ENCODE measurements at regions not wholly inside any gene's neighbourhood (a gene's known extent, or its start where the extent isn't known, plus 50 kb on each side); places are given as distances from the start of the nearest gene placed in this dataset.

- Histone ChIP-seq H3K4me3 (no peak overlapping the region), H3K4me1 (no peaks in the 10 kb centered on the region), H3K36me3 (no peaks in the 10 kb centered on the region), H3K9me3 (replicated peaks in 1 of 11) (peaks cover 0 to 17% (median 13%) of the 10 kb centered on the region in 11 experiments; a peak in 20 of 22 replicates), H3K27ac (no peak overlapping the region), H3K9ac (no peak overlapping the region), H3K27me3 (no peaks in the 10 kb centered on the region), H4K20me1 (no peaks in the 10 kb centered on the region), H3K4me2 (no peak overlapping the region)
- no peak for TF ChIP-seq Cebpa-rat (IDR thresholded peaks at IDR 0.05)
Observed at GRCh38 chr14:44180975-44181374, 326.1 kb downstream of the FSCB start.

DNA sequence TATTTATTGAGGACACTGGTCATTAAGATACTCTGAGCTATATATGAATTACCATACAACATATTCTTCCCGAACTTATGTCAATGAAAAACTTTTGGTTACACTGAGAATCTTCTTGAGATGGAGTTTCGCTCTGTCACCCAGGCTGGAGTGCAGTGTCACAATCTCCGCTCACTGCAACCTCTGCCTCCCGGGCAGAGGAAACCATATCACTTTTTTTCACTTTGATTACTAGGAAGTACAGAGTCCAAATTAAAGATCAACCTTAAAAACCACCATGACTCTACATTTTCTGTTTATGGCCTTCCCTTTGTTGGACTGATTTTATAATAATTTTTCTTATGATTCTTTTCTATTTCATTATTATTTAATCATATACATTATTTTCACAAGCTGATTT is 336.5 kb downstream of the FSCB start:
- no peaks in the 10 kb centered on the region for H3K36me3 ChIP-seq
- no peak overlapping the region for H3K4me3 ChIP-seq
- no peak overlapping the region for H3K9ac ChIP-seq
- TF ChIP-seq Cebpa-rat (IDR thresholded peaks at IDR 0.05): no peak
- H3K4me1 ChIP-seq: peaks cover 0 to 11% (median 0%) of the 10 kb centered on the region in 10 experiments; a peak in 4 of 20 replicates
- H3K4me2 ChIP-seq: peak overlapping the region in 3 of 11 experiments; percentile 11 to 35 (median 13); a peak in 3 of 22 replicates
- H3K9me3 ChIP-seq (replicated peaks in 1 of 11): peaks cover 0 to 5% (median 0%) of the 10 kb centered on the region in 11 experiments; a peak in 1 of 22 replicates
- H3K27me3 ChIP-seq: no peaks in the 10 kb centered on the region
- H4K20me1 ChIP-seq: no peaks in the 10 kb centered on the region
- H3K27ac ChIP-seq: no peak overlapping the region

DNA sequence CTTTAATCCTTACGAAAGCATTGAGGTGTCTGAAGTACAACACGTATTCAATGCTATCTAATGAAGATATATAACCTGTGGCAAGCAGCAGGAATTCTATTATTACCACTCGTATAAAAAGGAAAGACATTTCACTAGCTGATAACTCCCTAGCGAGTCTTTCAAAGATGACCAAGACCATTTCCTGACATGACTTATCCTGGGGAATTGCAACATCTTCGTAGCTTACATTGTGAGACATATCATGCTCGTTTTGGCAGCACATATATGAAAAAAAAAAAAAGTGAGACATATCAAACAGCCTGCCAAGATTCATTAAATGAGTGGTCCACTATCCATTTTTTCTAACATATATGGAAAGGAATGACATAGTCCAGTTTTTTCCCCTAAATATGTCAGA is 337.0 kb downstream of the FSCB start:
- H3K4me2 ChIP-seq: peak overlapping the region in 3 of 11 experiments; percentile 11 to 35 (median 13); a peak in 2 of 22 replicates
- no peak for TF ChIP-seq Cebpa-rat (IDR thresholded peaks at IDR 0.05)
- no peak overlapping the region for H3K4me3 ChIP-seq
- H3K9ac ChIP-seq: no peak overlapping the region
- no peaks in the 10 kb centered on the region for H4K20me1 ChIP-seq
- no peaks in the 10 kb centered on the region for H3K27me3 ChIP-seq
- no peaks in the 10 kb centered on the region for H3K36me3 ChIP-seq
- H3K27ac ChIP-seq: no peak overlapping the region
- H3K9me3 ChIP-seq (replicated peaks in 1 of 11): peaks cover 0 to 5% (median 0%) of the 10 kb centered on the region in 11 experiments; a peak in 1 of 22 replicates
- H3K4me1 ChIP-seq: peaks cover 0 to 11% (median 0%) of the 10 kb centered on the region in 10 experiments; a peak in 4 of 20 replicates

DNA sequence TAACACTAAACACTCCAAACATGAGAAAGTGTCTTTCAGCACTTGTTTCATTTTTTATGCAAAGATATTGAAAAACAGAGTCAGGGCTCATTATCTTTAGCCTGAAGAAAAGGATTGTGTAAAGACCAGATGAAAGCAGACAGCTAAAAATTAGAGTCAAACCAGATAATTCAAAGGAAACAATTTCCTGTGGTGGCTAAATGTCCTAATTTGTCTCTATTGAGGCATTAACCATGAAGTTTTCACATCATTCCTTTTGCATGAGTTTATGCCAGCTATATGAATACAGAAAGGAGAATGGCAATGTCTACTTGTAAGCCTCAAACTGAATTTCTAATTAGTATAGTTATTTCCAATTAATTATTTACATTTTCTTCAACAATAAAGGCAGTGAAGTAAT is 338.5 kb downstream of the FSCB start:
- TF ChIP-seq Cebpa-rat (IDR thresholded peaks at IDR 0.05): no peak
- Histone ChIP-seq H3K27me3 (no peaks in the 10 kb centered on the region), H3K36me3 (no peaks in the 10 kb centered on the region), H4K20me1 (no peaks in the 10 kb centered on the region), H3K4me3 (no peak overlapping the region), H3K4me1 (peaks cover 0 to 11% (median 0%) of the 10 kb centered on the region in 10 experiments; a peak in 4 of 20 replicates), H3K9ac (no peak overlapping the region), H3K9me3 (replicated peaks in 1 of 11) (no peaks in the 10 kb centered on the region), H3K4me2 (no peak overlapping the region), H3K27ac (no peak overlapping the region)

DNA sequence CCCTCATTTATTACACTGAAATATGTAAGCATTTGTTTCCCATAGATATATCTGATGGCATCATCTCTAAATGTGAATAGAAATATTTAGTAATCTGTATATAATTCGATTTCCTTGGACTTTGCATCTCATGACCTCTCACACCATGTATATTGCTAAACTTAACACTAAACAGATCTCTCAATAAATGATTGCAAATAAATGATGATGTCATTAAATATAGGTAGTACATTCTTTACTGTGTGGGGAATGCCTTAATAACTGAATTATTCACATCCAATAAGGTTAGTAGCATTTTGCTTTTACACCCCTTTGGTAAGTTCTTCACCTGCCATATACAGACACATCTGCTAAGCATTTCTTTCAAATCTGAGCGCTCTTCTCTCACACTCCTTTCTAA is 340.5 kb downstream of the FSCB start:
- TF ChIP-seq Cebpa-rat (IDR thresholded peaks at IDR 0.05): no peak
- no peaks in the 10 kb centered on the region for H3K27me3 ChIP-seq
- H3K9ac ChIP-seq: no peak overlapping the region
- H3K4me3 ChIP-seq: no peak overlapping the region
- no peak overlapping the region for H3K27ac ChIP-seq
- peaks cover 0 to 11% (median 0%) of the 10 kb centered on the region in 10 experiments; a peak in 4 of 20 replicates for H3K4me1 ChIP-seq
- H3K9me3 ChIP-seq (replicated peaks in 1 of 11): peaks cover 0 to 11% (median 6%) of the 10 kb centered on the region in 11 experiments; a peak in 14 of 22 replicates
- H4K20me1 ChIP-seq: no peaks in the 10 kb centered on the region
- no peak overlapping the region for H3K4me2 ChIP-seq
- no peaks in the 10 kb centered on the region for H3K36me3 ChIP-seq

- peaks cover 0 to 11% (median 6%) of the 10 kb centered on the region in 11 experiments; a peak in 14 of 22 replicates for H3K9me3 ChIP-seq (replicated peaks in 1 of 11)
- no peaks in the 10 kb centered on the region for H4K20me1 ChIP-seq
- H3K4me1 ChIP-seq: peaks cover 0 to 11% (median 0%) of the 10 kb centered on the region in 10 experiments; a peak in 4 of 20 replicates
- H3K27ac ChIP-seq: no peak overlapping the region
- no peak overlapping the region for H3K4me3 ChIP-seq
- no peaks in the 10 kb centered on the region for H3K27me3 ChIP-seq
- no peak for TF ChIP-seq Cebpa-rat (IDR thresholded peaks at IDR 0.05)
- no peak overlapping the region for H3K4me2 ChIP-seq
- no peak overlapping the region for H3K9ac ChIP-seq
- H3K36me3 ChIP-seq: no peaks in the 10 kb centered on the region
Observed at GRCh38 chr14:44165936-44166335, 341.1 kb downstream of the FSCB start.

- Histone ChIP-seq H3K9ac (no peak overlapping the region), H3K4me2 (no peak overlapping the region), H3K4me3 (no peak overlapping the region), H3K36me3 (no peaks in the 10 kb centered on the region), H3K27ac (no peak overlapping the region), H3K9me3 (replicated peaks in 1 of 11) (peaks cover 0 to 11% (median 6%) of the 10 kb centered on the region in 11 experiments; a peak in 14 of 22 replicates), H3K4me1 (peaks cover 0 to 7% (median 0%) of the 10 kb centered on the region in 10 experiments; a peak in 3 of 20 replicates), H4K20me1 (no peaks in the 10 kb centered on the region), H3K27me3 (no peaks in the 10 kb centered on the region)
- TF ChIP-seq Cebpa-rat (IDR thresholded peaks at IDR 0.05): no peak
Observed at GRCh38 chr14:44165286-44165685, 341.8 kb downstream of the FSCB start.

- TF ChIP-seq Cebpa-rat (IDR thresholded peaks at IDR 0.05): no peak
- Histone ChIP-seq H3K27me3 (no peaks in the 10 kb centered on the region), H3K36me3 (no peaks in the 10 kb centered on the region), H3K27ac (no peak overlapping the region), H3K9ac (no peak overlapping the region), H3K4me2 (no peak overlapping the region), H4K20me1 (no peaks in the 10 kb centered on the region), H3K9me3 (replicated peaks in 1 of 11) (peaks cover 0 to 11% (median 6%) of the 10 kb centered on the region in 11 experiments; a peak in 14 of 22 replicates), H3K4me3 (no peak overlapping the region), H3K4me1 (no peaks in the 10 kb centered on the region)
Observed at GRCh38 chr14:44163946-44164345, 343.1 kb downstream of the FSCB start.

DNA sequence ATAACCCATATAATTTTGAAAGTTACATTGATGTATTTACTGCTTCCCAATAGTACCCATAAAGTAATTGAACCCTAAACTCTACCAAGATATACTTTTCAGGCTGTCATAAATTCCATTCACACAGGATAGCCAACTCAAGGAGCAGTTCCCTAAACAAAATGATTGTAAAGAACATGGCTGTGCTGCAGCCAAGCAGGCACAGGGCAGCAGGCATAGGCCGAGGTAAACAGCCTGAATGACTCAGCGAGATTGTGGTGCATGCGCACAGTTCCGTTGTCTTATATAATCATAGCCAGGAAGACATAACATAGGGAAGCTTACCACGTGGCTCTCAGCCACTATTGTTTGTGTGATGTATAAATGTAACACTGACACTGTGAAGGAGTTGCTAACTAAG is 344.9 kb downstream of the FSCB start:
- Histone ChIP-seq H3K36me3 (no peaks in the 10 kb centered on the region), H3K9me3 (replicated peaks in 1 of 11) (peaks cover 0 to 11% (median 6%) of the 10 kb centered on the region in 11 experiments; a peak in 14 of 22 replicates), H3K4me3 (no peak overlapping the region), H3K27me3 (no peaks in the 10 kb centered on the region), H4K20me1 (no peaks in the 10 kb centered on the region), H3K27ac (no peak overlapping the region), H3K4me1 (no peaks in the 10 kb centered on the region), H3K9ac (no peak overlapping the region), H3K4me2 (no peak overlapping the region)
- no peak for TF ChIP-seq Cebpa-rat (IDR thresholded peaks at IDR 0.05)

- no peaks in the 10 kb centered on the region for H3K4me1 ChIP-seq
- no peak overlapping the region for H3K4me2 ChIP-seq
- H3K9me3 ChIP-seq (replicated peaks in 1 of 11): peaks cover 4 to 20% (median 11%) of the 10 kb centered on the region in 11 experiments; a peak in 12 of 22 replicates
- no peak overlapping the region for H3K9ac ChIP-seq
- no peak overlapping the region for H3K4me3 ChIP-seq
- no peak for TF ChIP-seq Cebpa-rat (IDR thresholded peaks at IDR 0.05)
- no peaks in the 10 kb centered on the region for H4K20me1 ChIP-seq
- H3K27ac ChIP-seq: no peak overlapping the region
- no peaks in the 10 kb centered on the region for H3K36me3 ChIP-seq
- no peaks in the 10 kb centered on the region for H3K27me3 ChIP-seq
Observed at GRCh38 chr14:44154874-44155273, 352.2 kb downstream of the FSCB start.
